HL-60 (cell line): ENCODE measurements at regions not wholly inside any gene's neighbourhood (a gene's known extent, or its start where the extent isn't known, plus 50 kb on each side); places are given as distances from the start of the nearest gene placed in this dataset.

Source experiments
- CTCF ChIP-seq: IDR thresholded peaks from one replicate; pipeline ENCODE4 v1.5.1; 2011; ENCODE audit warnings: low read length, control low read depth, inconsistent platforms; ENCODE audit not compliant: insufficient read depth
- POLR2AphosphoS5 ChIP-seq: IDR thresholded peaks from 2 replicates; pipeline ENCODE4 v1.6.1; 2012; ENCODE audit warnings: low read depth

GRCh38 chr7:46613551-46613950 lies 692.5 kb upstream of the IGFBP3 start:
- TF ChIP-seq CTCF, result no peak
- no peak for TF ChIP-seq POLR2AphosphoS5
